Body of pancreas (tissue), 4 donors: ENCODE measurements at regions not wholly inside any gene's neighbourhood (a gene's known extent, or its start where the extent isn't known, plus 50 kb on each side); places are given as distances from the start of the nearest gene placed in this dataset.

Experiments
- ATAC-seq: fragments of 150-250 bp; one replicate; pipeline ENCODE4 v1.9.1; 2016
- DNase-seq, 4 donors: peaks; one replicate each; pipeline ENCODE4 v3.0.0-alpha.2; 2019
- H3K27ac ChIP-seq, 4 donors: fragments of 200-600 bp; sonication (generic); 1 replicate in 3 of 4; 2 replicates in 1 of 4; pipeline versions ENCODE4 v1.5.1 to v1.6.1; 2016 to 2019; ENCODE audit warnings: mild to moderate bottlenecking in 1 of 4, mixed read lengths in 1 of 4, moderate library complexity in 1 of 4
- H3K27me3 ChIP-seq, 2 donors: fragments of 200-600 bp; sonication (generic); one replicate each; pipeline ENCODE4 v1.6.0; 2016; ENCODE audit warnings: mild to moderate bottlenecking in 1 of 2
- H3K36me3 ChIP-seq, 2 donors: fragments of 200-600 bp; sonication (generic); replicated peaks in 1 of 2; 2 replicates each; pipeline ENCODE4 v1.5.1; 2016; ENCODE audit warnings: low read depth in 2 of 2; ENCODE audit not compliant: insufficient read depth in 1 of 2
- H3K4me1 ChIP-seq: fragments of 200-600 bp; sonication (generic); one replicate; pipeline ENCODE4 v1.6.0; 2016
- H3K4me3 ChIP-seq, 2 donors: fragments of 200-600 bp; sonication (generic); 1 replicate in 1 of 2; 2 replicates in 1 of 2; pipeline ENCODE4 v1.5.1; 2016 to 2019
- H3K9me3 ChIP-seq, 3 donors: fragments of 200-600 bp; sonication (generic); 1 replicate in 2 of 3; 2 replicates in 1 of 3; pipeline ENCODE4 v1.5.1; 2016
- CTCF ChIP-seq, 7 experiments: fragments of 450-650 bp in 4 of 7; fragments of 200-600 bp in 3 of 7; sonication (generic) in 3 of 7; IDR thresholded peaks; one replicate each; pipeline ENCODE4 v1.5.1; 2016 to 2019; ENCODE audit warnings: antibody characterized with exemption in 7 of 7
- POLR2A ChIP-seq, 3 donors: fragments of 450-650 bp; IDR thresholded peaks; one replicate each; pipeline ENCODE4 v1.6.1; 2016; ENCODE audit warnings: antibody characterized with exemption in 3 of 3, mild to moderate bottlenecking in 2 of 3
- WGBS, 2 donors: methylation state at CpG; one replicate each; pipeline ENCODE4 v1.1.5; 2017; 5-methylcytosine and 5-hydroxymethylcytosine counted together
- intact Hi-C: fragments of 100-400 bp; cut with DNase I; formaldehyde crosslinking; loops from one replicate; pipeline ENCODE4 v1.15.1; 2023

- H3K9me3 ChIP-seq = no peaks in the 10 kb centered on the region
- peaks cover 4% of the 10 kb centered on the region for H3K4me1 ChIP-seq
- TF ChIP-seq CTCF (IDR thresholded peaks at IDR 0.05) (no peak), POLR2A (IDR thresholded peaks at IDR 0.05) (no peak)
- ATAC-seq = no peak
- DNase-seq = no peak
- no peaks in the 10 kb centered on the region for H3K36me3 ChIP-seq
- no peak overlapping the region for H3K4me3 ChIP-seq
- no peaks in the 10 kb centered on the region for H3K27me3 ChIP-seq
- H3K27ac ChIP-seq = no peak overlapping the region
- WGBS, 2 donors = 54 to 58% methylated on average over 5 of the region's 5 CpGs
- intact Hi-C loops = no loop called here
Observed at GRCh38 chr3:5485427-5485826, 297.9 kb downstream of the EDEM1 start.

GRCh38 chr3:5488771-5489170, 301.3 kb downstream of the EDEM1 start:
- DNase-seq (no peak), ATAC-seq (no peak)
- Histone ChIP-seq H3K27ac (no peak overlapping the region), H3K4me1 (peaks cover 4% of the 10 kb centered on the region), H3K9me3 (no peaks in the 10 kb centered on the region), H3K36me3 (no peaks in the 10 kb centered on the region), H3K27me3 (no peaks in the 10 kb centered on the region), H3K4me3 (no peak overlapping the region)
- TF ChIP-seq POLR2A (IDR thresholded peaks at IDR 0.05) (no peak), CTCF (IDR thresholded peaks at IDR 0.05) (no peak)
- intact Hi-C loops = no loop called here
- 83 to 85% methylated on average over 7 of the region's 7 CpGs for WGBS, 2 donors

GRCh38 chr3:5489536-5489935, 302.0 kb downstream of the EDEM1 start:
- Histone ChIP-seq H3K27me3 (no peaks in the 10 kb centered on the region), H3K4me3 (no peak overlapping the region), H3K36me3 (no peaks in the 10 kb centered on the region), H3K4me1 (peaks cover 4% of the 10 kb centered on the region), H3K27ac (no peak overlapping the region), H3K9me3 (no peaks in the 10 kb centered on the region)
- ATAC-seq = no peak
- TF ChIP-seq POLR2A (IDR thresholded peaks at IDR 0.05) (no peak), CTCF (IDR thresholded peaks at IDR 0.05) (no peak)
- intact Hi-C loops = no loop called here
- no peak for DNase-seq
- WGBS, 2 donors = 5 to 8% methylated on average over 3 of the region's 3 CpGs

GRCh38 chr3:5494905-5495519, 307.5 kb downstream of the EDEM1 start:
- Histone ChIP-seq H3K36me3 (no peaks in the 10 kb centered on the region), H3K9me3 (no peaks in the 10 kb centered on the region), H3K27me3 (no peaks in the 10 kb centered on the region), H3K4me1 (peaks cover 4% of the 10 kb centered on the region), H3K27ac (no peak overlapping the region), H3K4me3 (no peak overlapping the region)
- DNase-seq = no peak
- WGBS, 2 donors = 58 to 76% methylated on average over 2 to 3 of the region's 3 CpGs
- no peak for ATAC-seq
- no peak for TF ChIP-seq POLR2A (IDR thresholded peaks at IDR 0.05)
- no peak for TF ChIP-seq CTCF (IDR thresholded peaks at IDR 0.05)
- intact Hi-C loops = no loop called here

GRCh38 chr3:5497497-5497896, 310.0 kb downstream of the EDEM1 start:
- no peak overlapping the region for H3K27ac ChIP-seq
- H3K4me1 ChIP-seq = no peaks in the 10 kb centered on the region
- no peak for TF ChIP-seq POLR2A (IDR thresholded peaks at IDR 0.05)
- TF ChIP-seq CTCF (IDR thresholded peaks at IDR 0.05) = no peak
- no peaks in the 10 kb centered on the region for H3K36me3 ChIP-seq
- DNase-seq (no peak), ATAC-seq (no peak)
- H3K9me3 ChIP-seq = no peaks in the 10 kb centered on the region
- H3K27me3 ChIP-seq = no peaks in the 10 kb centered on the region
- H3K4me3 ChIP-seq = no peak overlapping the region
- intact Hi-C loops = no loop called here
